Astrocyte (in vitro differentiated cells and primary cell): ENCODE measurements at regions not wholly inside any gene's neighbourhood (a gene's known extent, or its start where the extent isn't known, plus 50 kb on each side); places are given as distances from the start of the nearest gene placed in this dataset.

Experiments
- DNase-seq: peaks from one replicate; pipeline ENCODE4 v3.0.0-alpha.2; 2010; ENCODE audit warnings: low read depth
- FAIRE-seq: peaks from 2 replicates; lab custom pipeline; 2011; peaks lifted over from hg19 to GRCh38; lab: Jason Lieb, UNC
- H2AFZ ChIP-seq: 2 replicates; pipeline ENCODE4 v1.6.0; 2012; ENCODE audit warnings: low read depth, low read length, inconsistent platforms
- H3K27ac ChIP-seq: 2 replicates; pipeline ENCODE4 v1.5.1; 2011; ENCODE audit warnings: low read depth, low read length, inconsistent platforms
- H3K27me3 ChIP-seq: 2 replicates; pipeline ENCODE4 v1.6.0; 2011; ENCODE audit warnings: low read length, inconsistent platforms; ENCODE audit not compliant: insufficient read depth
- H3K36me3 ChIP-seq: 2 replicates; pipeline ENCODE4 v1.5.1; 2011; ENCODE audit warnings: low read length, inconsistent platforms; ENCODE audit not compliant: insufficient read depth
- H3K4me1 ChIP-seq: 2 replicates; pipeline ENCODE4 v1.5.1; 2011; ENCODE audit warnings: low read length, inconsistent platforms; ENCODE audit not compliant: insufficient read depth
- H3K4me2 ChIP-seq: 2 replicates; pipeline ENCODE4 v1.6.0; 2012; ENCODE audit warnings: low read length, inconsistent platforms
- H3K4me3 ChIP-seq: 2 replicates; pipeline ENCODE4 v1.5.1; 2011; ENCODE audit warnings: low read depth, mild to moderate bottlenecking, low read length, inconsistent platforms; ENCODE audit not compliant: insufficient read depth
- H3K79me2 ChIP-seq: 2 replicates; pipeline ENCODE4 v1.6.0; 2012; ENCODE audit warnings: mild to moderate bottlenecking, low read length, inconsistent platforms; ENCODE audit not compliant: insufficient read depth
- H3K9ac ChIP-seq: 2 replicates; pipeline ENCODE4 v1.6.0; 2012; ENCODE audit warnings: mild to moderate bottlenecking, low read length, inconsistent platforms
- H3K9me3 ChIP-seq: 2 replicates; pipeline ENCODE4 v1.5.1; 2012; ENCODE audit warnings: low read depth, mild to moderate bottlenecking, low read length, inconsistent platforms; ENCODE audit not compliant: insufficient read depth
- H4K20me1 ChIP-seq: 2 replicates; pipeline ENCODE4 v1.6.0; 2012; ENCODE audit warnings: low read length, inconsistent platforms; ENCODE audit not compliant: insufficient read depth
- H3K27ac Mint-ChIP-seq: one replicate; pipeline ENCODE4 v1.8.0; 2021; ENCODE audit warnings: mild to moderate bottlenecking, mixed read lengths; ENCODE audit not compliant: unreplicated experiment
- H3K27me3 Mint-ChIP-seq: one replicate; pipeline ENCODE4 v1.8.0; 2021; ENCODE audit warnings: low read depth, mixed read lengths; ENCODE audit not compliant: unreplicated experiment
- H3K36me3 Mint-ChIP-seq: one replicate; pipeline ENCODE4 v1.8.0; 2021; ENCODE audit warnings: low read depth, mixed read lengths; ENCODE audit not compliant: unreplicated experiment
- H3K4me1 Mint-ChIP-seq: one replicate; pipeline ENCODE4 v1.8.0; 2021; ENCODE audit warnings: low read depth, mixed read lengths; ENCODE audit not compliant: unreplicated experiment
- H3K4me3 Mint-ChIP-seq: one replicate; pipeline ENCODE4 v1.8.0; 2021; ENCODE audit warnings: mild to moderate bottlenecking, moderate library complexity, mixed read lengths; ENCODE audit not compliant: unreplicated experiment
- H3K9me3 Mint-ChIP-seq: one replicate; pipeline ENCODE4 v1.8.0; 2021; ENCODE audit warnings: mild to moderate bottlenecking, mixed read lengths; ENCODE audit not compliant: unreplicated experiment
- CTCF ChIP-seq: IDR thresholded peaks from 2 replicates; pipeline ENCODE4 v1.5.1; 2011; ENCODE audit warnings: low read depth, mild to moderate bottlenecking, inconsistent platforms, low read length, moderate library complexity; ENCODE audit not compliant: insufficient read depth
- EZH2 ChIP-seq: IDR thresholded peaks from 2 replicates; pipeline ENCODE4 v1.6.1; 2012; ENCODE audit warnings: mild to moderate bottlenecking, low read length, inconsistent platforms; ENCODE audit not compliant: insufficient read depth

GRCh38 chr1:62922006-62922405, 138.1 kb downstream of the ATG4C start:
- H3K36me3 Mint-ChIP-seq, result no peaks in the 10 kb centered on the region
- H3K9ac ChIP-seq, result no peak overlapping the region
- FAIRE-seq, result no peak
- H4K20me1 ChIP-seq, result no peaks in the 10 kb centered on the region
- H3K9me3 Mint-ChIP-seq, result peaks cover 2% of the 10 kb centered on the region
- H3K79me2 ChIP-seq, result no peaks in the 10 kb centered on the region
- no peaks in the 10 kb centered on the region for H3K4me1 ChIP-seq
- H3K36me3 ChIP-seq, result no peaks in the 10 kb centered on the region
- no peak overlapping the region for H3K4me3 Mint-ChIP-seq
- H3K27ac Mint-ChIP-seq, result no peak overlapping the region
- no peak overlapping the region for H2AFZ ChIP-seq
- peaks cover 12% of the 10 kb centered on the region for H3K27me3 Mint-ChIP-seq
- no peak for TF ChIP-seq CTCF
- no peak for TF ChIP-seq EZH2
- no peak overlapping the region for H3K4me3 ChIP-seq
- peaks cover 2% of the 10 kb centered on the region for H3K27me3 ChIP-seq
- DNase-seq, result no peak
- H3K4me2 ChIP-seq, result no peak overlapping the region
- H3K9me3 ChIP-seq, result no peaks in the 10 kb centered on the region
- no peaks in the 10 kb centered on the region for H3K4me1 Mint-ChIP-seq
- H3K27ac ChIP-seq, result no peak overlapping the region

- Mint-ChIP-seq H3K4me3 (no peak overlapping the region), H3K4me1 (no peaks in the 10 kb centered on the region), H3K27me3 (peaks cover 4% of the 10 kb centered on the region), H3K27ac (no peak overlapping the region), H3K9me3 (peaks cover 2% of the 10 kb centered on the region), H3K36me3 (no peaks in the 10 kb centered on the region)
- H3K4me3 ChIP-seq, result no peak overlapping the region
- TF ChIP-seq EZH2 (no peak), CTCF (no peak)
- no peaks in the 10 kb centered on the region for H3K36me3 ChIP-seq
- H3K9me3 ChIP-seq, result no peaks in the 10 kb centered on the region
- no peaks in the 10 kb centered on the region for H3K4me1 ChIP-seq
- H3K79me2 ChIP-seq, result no peaks in the 10 kb centered on the region
- H3K27ac ChIP-seq, result no peak overlapping the region
- DNase-seq (no peak), FAIRE-seq (no peak)
- peaks cover 2% of the 10 kb centered on the region for H3K27me3 ChIP-seq
- H4K20me1 ChIP-seq, result no peaks in the 10 kb centered on the region
- H3K4me2 ChIP-seq, result no peak overlapping the region
- no peak overlapping the region for H3K9ac ChIP-seq
- no peak overlapping the region for H2AFZ ChIP-seq
Measured at GRCh38 chr1:62924983-62925790, 141.3 kb downstream of the ATG4C start.

DNA sequence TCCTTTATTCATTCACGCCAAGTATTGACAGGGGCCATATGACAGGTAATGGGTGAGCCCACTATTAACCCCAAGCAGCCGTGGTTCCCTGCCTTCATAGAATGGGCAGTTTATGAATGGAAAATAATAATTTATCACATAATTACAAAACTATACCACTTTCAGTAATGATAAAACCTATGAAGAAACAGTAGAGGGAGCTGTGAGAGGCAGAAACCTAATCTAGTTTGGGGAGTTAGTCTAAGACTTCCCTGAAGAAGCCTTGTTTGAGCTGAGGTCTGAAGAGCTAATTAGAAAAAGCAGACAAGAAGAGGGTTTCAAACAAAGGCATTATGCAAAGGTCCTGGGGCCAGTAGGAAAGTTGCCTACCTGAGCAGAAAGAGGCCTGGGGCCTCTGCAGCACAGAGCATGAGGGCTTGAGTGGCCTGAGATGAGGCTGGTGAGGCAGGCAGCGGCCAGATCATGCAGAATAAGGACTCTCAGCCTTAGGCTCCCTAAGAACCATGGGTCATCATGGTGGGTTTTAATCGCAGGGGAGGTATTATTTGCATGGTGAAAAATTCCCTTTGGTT, 142.8 kb downstream of the ATG4C start:
- no peak for TF ChIP-seq EZH2
- Histone ChIP-seq H3K9me3 (no peaks in the 10 kb centered on the region), H3K4me3 (no peak overlapping the region), H3K4me2 (no peak overlapping the region), H3K27me3 (peaks cover 2% of the 10 kb centered on the region), H3K36me3 (no peaks in the 10 kb centered on the region), H3K79me2 (no peaks in the 10 kb centered on the region), H2AFZ (no peak overlapping the region), H3K27ac (no peak overlapping the region), H3K4me1 (no peaks in the 10 kb centered on the region), H4K20me1 (no peaks in the 10 kb centered on the region), H3K9ac (no peak overlapping the region)
- H3K27ac Mint-ChIP-seq, result no peak overlapping the region
- H3K27me3 Mint-ChIP-seq, result peaks cover 4% of the 10 kb centered on the region
- FAIRE-seq (no peak), DNase-seq (no peak)
- peaks cover 2% of the 10 kb centered on the region for H3K9me3 Mint-ChIP-seq
- no peak overlapping the region for H3K4me3 Mint-ChIP-seq
- H3K36me3 Mint-ChIP-seq, result no peaks in the 10 kb centered on the region
- no peaks in the 10 kb centered on the region for H3K4me1 Mint-ChIP-seq
